Brain microvascular endothelial cell (primary cell): ENCODE measurements at regions not wholly inside any gene's neighbourhood (a gene's known extent, or its start where the extent isn't known, plus 50 kb on each side); places are given as distances from the start of the nearest gene placed in this dataset.

ENCODE experiments used
- DNase-seq: peaks from one replicate; pipeline ENCODE4 v3.0.0-alpha.2; 2020
- H3K27ac ChIP-seq: fragments of 250-450 bp; sonication (Bioruptor Pico); 2 replicates; pipeline ENCODE4 v1.5.1; 2020; ENCODE audit warnings: mild to moderate bottlenecking, moderate library complexity
- H3K27me3 ChIP-seq: fragments of 250-450 bp; sonication (Bioruptor Pico); replicated peaks from 2 replicates; pipeline ENCODE4 v1.5.1; 2020; ENCODE audit warnings: mild to moderate bottlenecking
- H3K36me3 ChIP-seq: fragments of 250-450 bp; sonication (Bioruptor Pico); replicated peaks from 2 replicates; pipeline ENCODE4 v1.5.1; 2020; ENCODE audit warnings: mild to moderate bottlenecking
- H3K4me3 ChIP-seq: 2 replicates; pipeline ENCODE4 v1.5.1; 2011; ENCODE audit warnings: low read depth, mild to moderate bottlenecking, control low read depth, low read length, moderate library complexity
- CTCF ChIP-seq: IDR thresholded peaks from 2 replicates; pipeline ENCODE4 v1.5.1; 2011; ENCODE audit warnings: low read depth, mild to moderate bottlenecking, moderate library complexity, low read length, control low read depth, inconsistent platforms; ENCODE audit errors: missing control alignments
- in situ Hi-C: cut with HindIII; loops from 2 replicates; pipeline ENCODE4 v1.10.0; 2017; ENCODE audit warnings: low sequenced_read_pairs, low pct_ligation_motif_present

- no peak for DNase-seq
- Histone ChIP-seq H3K36me3 (no peaks in the 10 kb centered on the region), H3K27me3 (no peaks in the 10 kb centered on the region), H3K27ac (no peak overlapping the region), H3K4me3 (no peak overlapping the region)
- TF ChIP-seq CTCF: no peak
- in situ Hi-C loops: no loop called here
Measured at GRCh38 chr3:115498898-115499297, 124.4 kb upstream of the GAP43 start.

GRCh38 chr3:115499666-115500065 lies 123.6 kb upstream of the GAP43 start:
- Histone ChIP-seq H3K4me3 (no peak overlapping the region), H3K36me3 (no peaks in the 10 kb centered on the region), H3K27me3 (no peaks in the 10 kb centered on the region), H3K27ac (no peak overlapping the region)
- in situ Hi-C loops: no loop called here
- no peak for DNase-seq
- no peak for TF ChIP-seq CTCF

- Histone ChIP-seq H3K4me3 (no peak overlapping the region), H3K27ac (no peak overlapping the region), H3K36me3 (no peaks in the 10 kb centered on the region), H3K27me3 (no peaks in the 10 kb centered on the region)
- TF ChIP-seq CTCF: no peak
- DNase-seq: no peak
- in situ Hi-C loops: no loop called here
Measured at GRCh38 chr3:115500795-115501194, 122.5 kb upstream of the GAP43 start.

GRCh38 chr3:115502128-115502527 lies 121.2 kb upstream of the GAP43 start:
- in situ Hi-C loops: no loop called here
- no peak for TF ChIP-seq CTCF
- DNase-seq: no peak
- Histone ChIP-seq H3K27me3 (no peaks in the 10 kb centered on the region), H3K4me3 (no peak overlapping the region), H3K36me3 (no peaks in the 10 kb centered on the region), H3K27ac (no peak overlapping the region)

- Histone ChIP-seq H3K4me3 (no peak overlapping the region), H3K27ac (no peak overlapping the region), H3K27me3 (no peaks in the 10 kb centered on the region), H3K36me3 (no peaks in the 10 kb centered on the region)
- no peak for DNase-seq
- in situ Hi-C loops: no loop called here
- TF ChIP-seq CTCF: no peak
Measured at GRCh38 chr3:115503394-115503793, 119.9 kb upstream of the GAP43 start.

- TF ChIP-seq CTCF: no peak
- no peak for DNase-seq
- in situ Hi-C loops: no loop called here
- Histone ChIP-seq H3K27ac (no peak overlapping the region), H3K36me3 (no peaks in the 10 kb centered on the region), H3K4me3 (no peak overlapping the region), H3K27me3 (no peaks in the 10 kb centered on the region)
Measured at GRCh38 chr3:115508562-115508961, 114.7 kb upstream of the GAP43 start.
